Right ventricle myocardium superior (tissue), 1 donor: ENCODE measurements at regions not wholly inside any gene's neighbourhood (a gene's known extent, or its start where the extent isn't known, plus 50 kb on each side); places are given as distances from the start of the nearest gene placed in this dataset.

Experiments
- ATAC-seq: fragments of 200-7000 bp; cut with Tn5 transposase; one replicate; pipeline ENCODE4 v1.9.1; 2020; ENCODE audit warnings: mild to moderate bottlenecking; ENCODE audit not compliant: poor library complexity
- DNase-seq: peaks from one replicate; pipeline ENCODE4 v3.0.0-alpha.2; 2020
- intact Hi-C: fragments of 100-400 bp; cut with DNase I; formaldehyde crosslinking; loops from one replicate; pipeline ENCODE4 v1.11.2; 2022
- donor health status: DM: no; HTN: yes; CAD: no; lungs with severe emphysema.

DNA sequence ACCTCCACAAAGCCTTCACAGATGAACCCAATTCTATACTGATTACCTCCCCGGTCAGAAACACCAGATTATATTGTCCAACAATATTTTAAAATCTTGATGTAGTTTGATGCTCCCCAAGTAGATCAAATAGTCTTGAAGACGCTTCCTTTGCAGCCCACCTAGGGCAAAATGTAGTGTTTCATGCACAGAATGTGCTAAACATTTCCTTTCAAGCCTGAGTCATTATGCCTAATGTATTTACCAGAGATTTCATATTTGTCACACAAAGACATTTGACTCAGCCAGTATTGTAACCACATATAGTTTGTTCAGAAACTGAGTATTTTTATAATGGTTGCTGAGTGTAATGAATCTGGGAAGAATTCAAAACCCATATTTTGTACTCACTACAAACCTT lies 1396.8 kb downstream of the LRRC4C start:
- intact Hi-C loops, result no loop called here
- no peak for ATAC-seq

DNA sequence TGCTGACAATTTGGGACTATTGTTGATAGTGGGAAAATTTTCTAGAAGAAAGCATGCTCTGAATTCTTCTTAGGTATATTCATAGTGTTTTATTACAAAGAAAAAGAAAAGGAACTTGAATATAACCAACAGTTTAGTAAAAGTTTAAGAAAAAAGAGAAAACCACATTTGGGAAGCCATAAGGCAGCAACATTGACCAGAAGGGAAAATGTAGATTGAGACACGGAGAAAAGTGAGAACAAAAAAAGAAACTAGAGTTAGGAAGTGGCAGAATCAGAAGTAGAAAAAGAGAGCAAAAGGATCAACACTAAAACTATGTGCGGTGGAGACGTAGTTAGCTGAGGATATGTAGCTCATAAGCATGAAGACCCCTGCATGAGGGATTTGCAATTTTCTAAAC lies 1398.2 kb downstream of the LRRC4C start:
- ATAC-seq, result no peak
- DNase-seq, result no peak
- intact Hi-C loops, result no loop called here

More for the DNA sequence above, 1396.8 kb downstream of the LRRC4C start:
- no peak for DNase-seq

DNA sequence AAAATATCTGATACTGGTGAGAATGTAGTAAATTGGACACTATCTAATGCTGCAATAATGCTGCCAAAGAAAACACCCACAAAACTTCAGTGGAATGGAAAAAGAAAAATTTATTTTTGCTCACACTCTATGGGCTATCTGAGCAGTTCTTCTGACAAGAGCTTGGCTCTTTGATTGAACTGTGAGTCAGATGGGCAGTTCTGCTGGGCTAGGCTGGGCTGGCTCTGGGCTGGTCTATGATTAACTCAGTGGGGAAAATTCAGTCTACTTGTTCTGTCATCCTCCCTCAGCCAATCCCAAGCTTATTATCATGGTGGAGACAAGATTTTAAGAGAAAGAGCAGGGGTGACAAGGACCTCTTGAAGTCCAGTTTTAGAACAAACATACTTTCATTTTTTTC lies 1404.8 kb downstream of the LRRC4C start:
- no peak for DNase-seq
- no peak for ATAC-seq
- intact Hi-C loops, result no loop called here

DNA sequence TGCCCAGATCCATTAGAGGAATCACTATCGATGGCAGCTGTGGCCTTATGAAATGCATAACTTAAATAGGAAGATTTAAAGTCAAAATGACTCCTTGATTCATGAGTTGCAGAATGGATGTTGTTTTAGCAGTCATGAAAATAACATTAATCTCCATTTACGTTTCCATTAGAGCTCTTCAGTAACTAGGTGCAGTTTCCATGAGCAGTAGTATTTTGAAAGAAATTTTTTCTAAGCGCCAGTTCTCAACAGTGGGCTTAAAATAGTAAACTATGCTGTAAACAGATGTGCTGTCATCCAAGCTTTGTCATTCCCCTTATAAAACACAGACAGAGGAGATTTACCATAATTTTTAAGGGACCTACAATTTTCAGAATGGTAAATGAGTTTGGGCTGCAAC lies 1414.1 kb downstream of the LRRC4C start:
- DNase-seq (no peak), ATAC-seq (no peak)
- intact Hi-C loops, result no loop called here

DNA sequence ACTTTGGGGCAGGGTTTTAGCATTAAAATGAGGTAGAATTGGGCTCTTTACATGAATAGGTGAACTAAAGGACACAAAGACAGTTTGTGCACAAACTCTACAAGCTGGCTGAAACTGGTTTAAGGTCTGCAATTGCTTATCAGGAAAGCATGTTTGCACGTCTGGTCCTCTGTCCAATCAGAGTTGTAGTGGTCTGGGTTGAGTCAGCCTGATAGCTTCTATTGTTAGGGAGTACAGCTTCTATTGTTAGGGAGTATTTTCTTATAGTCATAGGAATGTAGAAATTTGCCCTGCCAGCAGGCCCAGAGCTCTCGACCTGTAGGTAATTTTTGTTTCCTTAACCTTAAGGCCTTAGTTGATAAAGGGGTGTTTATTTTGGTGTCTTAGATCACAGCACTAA lies 1422.4 kb downstream of the LRRC4C start:
- ATAC-seq (no peak), DNase-seq (no peak)
- intact Hi-C loops, result no loop called here

DNA sequence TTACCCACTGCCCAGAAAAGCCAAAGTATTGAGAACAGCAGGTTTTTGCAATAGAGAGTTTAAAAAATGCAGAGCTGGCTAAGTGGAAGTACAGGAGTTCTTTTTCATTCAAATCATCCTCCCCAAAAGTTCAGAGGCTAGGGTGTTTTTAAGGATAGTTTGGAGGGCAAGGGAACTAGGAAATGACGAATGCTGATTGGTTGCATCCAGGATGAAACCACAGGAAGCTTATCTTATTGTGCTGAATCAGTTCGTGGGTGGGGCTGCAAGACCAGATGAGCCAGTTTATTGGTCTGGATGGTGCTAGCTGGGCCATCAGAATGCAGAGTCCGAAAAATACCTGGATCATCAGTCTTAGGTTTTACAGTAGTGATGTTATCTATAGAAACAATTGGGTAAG lies 1427.1 kb downstream of the LRRC4C start:
- no peak for DNase-seq
- intact Hi-C loops, result no loop called here
- no peak for ATAC-seq

DNA sequence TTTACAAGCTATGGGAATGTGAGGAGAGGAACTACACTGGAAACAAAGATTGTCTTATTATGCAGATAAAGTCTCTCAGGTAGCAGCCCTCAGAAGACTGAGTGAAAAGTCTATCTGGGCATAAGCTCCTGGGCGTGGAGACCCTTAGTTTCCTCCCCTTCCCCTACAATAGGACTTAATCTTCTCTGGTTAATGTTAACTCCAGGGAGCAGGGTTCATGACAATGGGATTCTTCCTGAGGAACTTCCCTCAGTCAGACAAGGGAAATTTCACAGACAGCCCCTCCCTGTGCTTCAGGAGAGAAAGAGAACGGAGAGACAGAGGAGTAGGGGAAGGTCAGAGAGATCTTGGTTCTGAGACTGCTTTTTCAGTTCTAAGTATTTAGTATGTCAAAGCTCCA lies 1428.6 kb downstream of the LRRC4C start:
- ATAC-seq (no peak), DNase-seq (no peak)
- intact Hi-C loops, result no loop called here

DNA sequence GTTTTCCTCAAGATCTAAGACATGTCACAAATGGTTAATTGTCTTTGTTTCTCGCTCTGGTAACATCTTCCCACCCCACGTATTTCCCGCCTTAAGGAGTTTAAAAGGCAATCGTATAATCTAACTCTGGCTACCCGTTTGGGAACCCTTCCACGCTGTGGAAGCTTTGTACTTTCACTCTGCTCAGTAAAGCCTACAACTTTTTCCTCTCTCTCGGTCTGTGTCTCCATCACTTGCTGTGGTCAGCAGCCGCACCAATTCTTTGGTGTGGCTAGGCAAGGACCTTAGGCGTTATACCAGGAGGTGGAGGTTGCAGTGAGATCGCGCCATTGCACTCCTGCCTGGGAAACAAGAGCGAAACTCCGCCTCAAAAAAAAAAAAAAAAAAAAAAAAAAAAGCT lies 1430.1 kb downstream of the LRRC4C start:
- ATAC-seq (no peak), DNase-seq (no peak)
- intact Hi-C loops, result no loop called here

DNA sequence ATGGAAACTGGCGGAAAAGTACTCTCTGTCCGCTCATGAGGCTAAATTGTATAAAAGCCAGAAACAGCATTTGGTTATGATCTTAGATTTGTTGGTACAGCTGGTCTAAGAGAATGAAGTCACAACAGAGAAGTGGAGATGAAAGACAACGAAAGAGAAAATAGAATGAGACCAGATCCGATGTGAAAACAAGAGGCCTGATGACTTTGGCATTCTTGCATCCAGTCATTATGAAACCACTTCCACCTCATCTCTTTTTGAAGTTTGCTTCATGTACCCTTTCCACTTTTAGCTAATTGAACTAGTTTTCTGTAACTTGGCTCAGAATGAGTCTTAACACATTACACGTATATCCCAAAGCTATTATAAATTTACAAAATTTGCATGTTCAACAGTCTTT lies 1431.7 kb downstream of the LRRC4C start:
- DNase-seq, result no peak
- ATAC-seq, result no peak
- intact Hi-C loops, result no loop called here

DNA sequence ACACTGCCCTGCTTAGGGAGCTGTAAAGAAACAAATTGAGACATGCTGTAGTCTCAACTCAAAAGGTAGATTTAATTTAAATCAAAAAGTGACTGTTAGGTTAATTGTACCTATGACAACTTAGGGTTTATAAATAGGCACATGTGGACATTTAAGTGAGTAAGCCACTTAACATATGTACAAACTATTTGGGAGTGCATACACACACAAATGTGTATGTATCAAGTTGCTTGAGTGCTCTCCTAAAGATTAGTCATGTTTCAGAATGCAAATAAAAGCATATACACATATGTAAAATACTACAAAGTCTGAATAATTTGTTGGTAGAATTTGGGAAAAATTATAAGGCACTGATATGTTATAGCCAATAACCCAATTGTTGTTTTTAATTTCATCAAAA lies 1435.7 kb downstream of the LRRC4C start:
- intact Hi-C loops, result no loop called here
- no peak for DNase-seq
- ATAC-seq, result no peak

DNA sequence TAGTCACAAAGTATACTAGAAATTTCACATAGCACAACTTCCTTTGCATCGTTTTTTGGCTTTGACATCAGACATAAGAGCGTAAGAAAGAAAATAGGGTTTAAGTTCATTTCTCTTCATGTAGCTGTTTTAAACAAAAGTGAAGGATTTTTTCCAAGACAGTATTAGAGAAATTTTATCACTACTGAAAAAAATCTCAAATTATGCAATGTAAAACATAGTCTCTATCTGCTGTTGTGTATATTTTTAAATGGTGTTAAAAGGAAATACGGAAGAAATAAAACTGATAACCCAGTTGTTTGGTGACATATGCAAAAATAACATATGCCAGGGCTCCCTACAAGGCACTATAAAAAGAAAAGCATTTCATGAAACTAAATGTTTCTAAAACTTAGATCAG lies 1449.4 kb downstream of the LRRC4C start:
- ATAC-seq, result no peak
- intact Hi-C loops, result no loop called here
- no peak for DNase-seq

DNA sequence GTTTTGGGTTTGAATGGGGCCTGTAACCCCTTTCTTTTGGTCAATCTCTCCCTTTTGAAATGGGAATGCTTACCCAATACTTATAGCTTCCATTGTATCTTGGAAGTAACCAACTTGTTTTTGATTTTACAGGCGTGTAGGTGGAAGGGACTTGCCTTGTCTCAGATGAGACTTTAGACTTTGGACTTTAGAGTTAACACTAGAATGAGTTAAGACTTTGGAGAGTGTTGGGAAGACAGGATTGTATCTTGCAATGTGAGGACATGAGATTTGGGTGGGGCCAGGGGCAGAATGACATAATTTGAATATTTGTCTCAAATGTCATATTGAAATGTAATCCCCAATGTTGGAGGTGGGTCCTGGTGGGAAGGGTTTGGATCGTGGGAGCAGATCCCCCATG lies 1466.9 kb downstream of the LRRC4C start:
- DNase-seq (no peak), ATAC-seq (no peak)
- intact Hi-C loops, result no loop called here

DNA sequence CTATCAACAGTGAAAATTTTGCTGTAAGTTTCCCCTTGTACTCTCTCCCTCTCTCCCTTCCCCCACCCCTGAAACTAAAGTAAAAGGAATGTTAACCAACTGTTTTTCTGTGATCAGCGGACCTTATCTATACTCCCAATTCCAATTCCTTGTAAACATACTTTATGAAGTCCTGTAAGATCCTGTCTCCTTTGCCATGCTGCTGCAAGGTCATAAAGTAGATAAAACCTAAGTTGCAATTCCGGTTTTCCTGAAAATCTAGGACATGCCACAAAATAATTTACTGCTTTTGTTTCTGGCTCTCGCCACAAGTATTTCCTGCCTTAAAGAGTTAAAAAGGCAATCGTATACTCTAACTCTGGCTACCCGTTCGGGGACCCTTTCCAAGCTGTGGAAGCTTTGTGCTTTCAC lies 1469.0 kb downstream of the LRRC4C start:
- ATAC-seq (no peak), DNase-seq (no peak)
- intact Hi-C loops, result no loop called here

DNA sequence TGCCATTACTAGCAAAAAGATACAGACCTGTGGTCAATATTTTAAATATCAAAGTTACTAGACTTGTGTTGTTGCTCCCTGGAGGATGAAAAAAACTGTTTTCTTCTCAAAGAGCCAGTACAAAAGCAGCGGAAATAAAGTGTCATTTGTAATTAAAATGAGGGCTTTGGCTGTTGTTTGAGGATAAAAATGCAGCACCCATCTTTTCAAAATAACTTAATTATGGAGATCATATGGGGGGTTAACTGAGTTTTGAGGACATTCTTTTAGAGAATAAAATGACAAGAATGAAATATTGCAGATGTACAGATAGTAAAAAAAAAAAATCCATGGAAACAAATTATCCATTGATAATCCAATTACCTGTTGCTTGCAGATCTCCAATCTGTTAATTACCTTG lies 1484.4 kb downstream of the LRRC4C start:
- ATAC-seq (no peak), DNase-seq (no peak)
- intact Hi-C loops, result no loop called here

DNA sequence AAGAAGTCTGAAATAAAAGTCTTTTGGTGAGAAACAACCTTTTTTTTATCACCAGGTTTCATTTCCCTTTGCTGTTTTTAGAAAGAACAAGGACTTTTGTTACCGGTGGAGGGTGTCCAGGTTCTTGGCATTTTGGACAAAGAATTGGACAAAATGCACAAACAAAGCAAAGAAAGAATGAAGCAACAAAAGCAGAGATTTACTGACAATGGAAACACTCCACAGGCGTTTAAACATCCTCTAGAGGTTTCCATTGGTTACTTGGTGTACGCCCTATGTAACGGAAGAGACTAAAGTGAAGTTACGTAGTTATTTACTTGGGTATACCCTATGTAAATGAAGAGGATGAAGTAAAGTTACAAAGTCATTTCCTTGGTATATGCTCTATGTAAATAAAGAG lies 1487.0 kb downstream of the LRRC4C start:
- ATAC-seq (no peak), DNase-seq (no peak)
- intact Hi-C loops, result no loop called here

DNA sequence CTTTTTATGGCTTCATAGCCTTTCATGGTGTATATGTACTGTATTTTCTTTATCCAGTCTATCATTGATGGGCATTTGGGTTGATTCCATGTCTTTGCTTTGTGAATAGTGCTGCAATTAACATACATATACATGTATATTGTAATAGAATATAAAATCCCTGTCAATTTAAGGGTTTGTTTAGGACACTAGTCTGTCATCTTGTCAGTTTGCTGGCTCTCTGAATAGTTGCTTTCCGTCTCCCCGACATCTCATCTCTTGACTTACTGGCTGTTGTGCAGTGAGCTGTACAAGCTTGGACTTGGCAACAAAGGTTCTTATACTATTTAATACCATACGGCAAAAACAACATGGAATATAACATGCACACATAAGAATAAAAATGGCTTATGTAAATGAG lies 1487.5 kb downstream of the LRRC4C start:
- intact Hi-C loops, result no loop called here
- ATAC-seq (no peak), DNase-seq (no peak)

DNA sequence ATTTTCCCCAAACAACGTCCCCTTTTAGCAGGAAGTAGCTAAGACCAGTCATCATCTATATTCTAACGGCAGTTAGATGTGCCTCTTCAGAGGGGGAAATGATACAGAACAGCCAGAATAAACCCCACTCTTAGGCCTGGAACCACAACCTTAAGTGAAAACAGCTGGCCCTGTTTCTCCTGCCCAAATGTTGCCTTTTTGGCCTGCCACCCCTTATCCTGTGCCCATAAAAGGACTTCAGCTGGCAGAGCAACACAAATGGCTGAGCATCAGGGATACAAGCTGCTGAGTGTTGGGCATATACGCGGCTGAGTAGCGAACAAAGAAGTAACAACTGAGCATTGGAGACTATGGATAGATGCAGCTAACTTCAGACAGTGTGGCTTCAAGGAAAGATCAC lies 1491.4 kb downstream of the LRRC4C start:
- intact Hi-C loops, result no loop called here
- no peak for DNase-seq
- no peak for ATAC-seq

DNA sequence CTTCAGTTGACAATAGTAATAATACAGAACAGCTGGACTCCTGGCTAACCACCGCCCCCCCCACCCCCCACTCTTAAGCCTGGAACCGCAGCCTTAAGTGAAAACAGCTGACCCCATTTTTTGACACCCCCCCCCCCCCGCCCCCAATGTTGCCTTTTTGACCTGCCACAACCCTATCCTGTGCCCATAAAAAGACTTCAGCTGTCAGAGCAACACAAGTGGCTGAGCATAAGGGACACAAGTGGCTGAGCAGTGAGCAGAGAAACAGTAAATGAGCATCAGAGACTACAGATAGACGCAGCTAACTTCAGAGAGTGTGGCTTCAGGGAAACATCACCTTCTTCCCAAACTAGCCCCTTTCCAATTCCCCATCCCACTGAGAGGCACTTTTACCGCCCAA lies 1493.8 kb downstream of the LRRC4C start:
- intact Hi-C loops, result no loop called here
- DNase-seq, result no peak
- no peak for ATAC-seq

DNA sequence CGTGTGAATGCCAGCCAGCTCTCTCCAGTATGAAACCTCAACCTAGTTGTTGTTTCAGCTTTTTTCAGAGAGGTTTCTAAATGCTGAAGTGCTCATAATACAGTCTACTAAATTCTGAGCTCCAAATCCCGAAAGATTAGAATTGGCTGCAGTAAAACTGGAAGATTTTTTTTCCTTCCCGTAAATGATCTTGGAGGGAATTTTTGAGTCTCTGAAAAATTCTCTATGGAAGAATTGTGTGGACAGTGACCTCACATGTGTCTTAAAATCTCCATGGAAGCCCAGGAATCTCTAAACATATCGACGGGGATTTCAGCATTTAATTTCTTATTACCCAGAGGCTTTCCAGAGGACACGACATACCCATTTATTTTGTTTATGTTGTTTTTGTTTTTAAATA lies 1499.2 kb downstream of the LRRC4C start:
- intact Hi-C loops, result no loop called here
- ATAC-seq (no peak), DNase-seq (no peak)

DNA sequence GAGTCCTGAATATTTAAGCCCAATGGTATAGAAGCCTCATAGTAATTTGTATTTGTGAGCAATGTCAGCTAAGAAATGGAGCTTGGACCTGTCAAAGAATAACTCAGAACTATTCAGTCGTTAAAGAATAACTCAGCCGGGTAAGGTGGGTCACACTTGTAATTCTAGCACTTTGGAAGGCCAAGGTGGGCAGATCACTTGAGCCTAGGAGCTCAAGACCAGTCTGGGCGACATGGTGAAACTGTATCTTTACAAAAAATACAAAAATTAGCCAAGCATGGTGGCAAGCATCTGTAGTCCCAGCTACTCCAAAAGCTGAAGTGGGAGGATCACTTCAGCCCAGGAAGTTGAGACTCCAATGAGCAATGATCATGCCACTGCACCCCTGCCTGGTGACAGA lies 1526.5 kb downstream of the LRRC4C start:
- DNase-seq (no peak), ATAC-seq (no peak)

DNA sequence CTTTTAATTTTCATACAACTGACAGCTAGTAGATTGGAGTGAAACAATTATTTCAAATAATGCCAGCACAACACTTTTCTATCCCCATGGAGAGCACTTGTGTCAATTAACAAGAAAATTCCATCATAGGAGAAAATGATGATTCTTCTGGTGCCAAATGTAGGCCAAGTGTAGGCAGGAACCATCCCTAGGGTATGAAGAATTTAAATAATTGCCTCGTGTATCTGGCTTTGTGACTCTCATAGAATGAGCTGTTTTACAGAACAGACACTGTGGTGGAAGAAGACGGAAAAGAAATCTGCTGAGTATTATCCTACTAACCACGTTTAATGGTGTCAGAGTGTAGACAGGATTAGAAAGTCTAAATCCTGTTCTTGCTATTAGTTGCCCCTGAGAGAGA lies 1542.2 kb downstream of the LRRC4C start:
- intact Hi-C loops, result no loop called here
- no peak for DNase-seq
- no peak for ATAC-seq

More for the DNA sequence above, 1526.5 kb downstream of the LRRC4C start:
- intact Hi-C loops, result no loop called here

DNA sequence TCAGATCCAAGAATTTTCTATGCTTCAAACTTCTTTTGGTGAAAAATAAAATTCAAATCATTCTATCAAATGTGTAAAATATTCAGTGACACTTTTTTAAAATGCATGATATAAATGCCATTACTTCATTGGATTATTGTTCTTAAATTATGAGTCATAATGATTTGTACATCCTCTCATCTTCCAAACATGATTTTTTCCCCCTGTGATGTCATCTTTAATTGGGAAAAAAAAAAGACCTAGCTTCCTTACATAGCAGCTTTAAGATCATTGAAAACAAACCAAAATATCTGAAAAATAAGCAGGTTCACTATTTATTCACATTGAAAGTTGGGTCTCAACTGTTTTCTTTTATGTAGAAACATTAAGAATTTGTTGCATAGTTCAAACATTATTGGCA lies 1549.4 kb downstream of the LRRC4C start:
- intact Hi-C loops, result no loop called here
- ATAC-seq (no peak), DNase-seq (no peak)
